ENCODE measurements at regions not wholly inside any gene's neighbourhood (a gene's known extent, or its start where the extent isn't known, plus 50 kb on each side); places are given as distances from the start of the nearest gene placed in this dataset.

- Histone ChIP-seq H3K9me3 (ENCODE audit: control insufficient read depth, insufficient read depth, low read length) (no peaks in the 10 kb centered on the region), H3K4me1 (ENCODE audit: control insufficient read depth, insufficient read depth, low read length) (no peaks in the 10 kb centered on the region), H3K27ac (ENCODE audit: low read length) (no peak overlapping the region), H3K27me3 (ENCODE audit: control insufficient read depth, insufficient read depth, low read length) (no peaks in the 10 kb centered on the region), H3K4me3 (ENCODE audit: low read length) (no peak overlapping the region), H3K36me3 (ENCODE audit: control insufficient read depth, insufficient read depth, low read length) (no peaks in the 10 kb centered on the region)
- Mint-ChIP-seq H3K27ac (no peak overlapping the region), H3K27me3 (ENCODE audit: low read depth in 2 of 2) (peaks cover 0 to 5% of the 10 kb centered on the region in 2 donors), H3K9me3 (peaks cover 0 to 2% of the 10 kb centered on the region in 2 donors), H3K4me1 (no peaks in the 10 kb centered on the region), H3K36me3 (no peaks in the 10 kb centered on the region), H3K4me3 (no peak overlapping the region)
- no peak for TF ChIP-seq CTCF (IDR thresholded peaks at IDR 0.05)
- WGBS (ENCODE audit: insufficient coverage), result 84% methylated on average over 3 of the region's 3 CpGs
- intact Hi-C loops (cut with micrococcal nuclease), result no loop called here
- ATAC-seq, result no peak
- DNase-seq, result no peak
These were observed 303.6 kb downstream of the BARHL2 start for GRCh38 chr1:90413519-90413918.

GRCh38 chr1:90412563-90412962, 304.5 kb downstream of the BARHL2 start:
- Histone ChIP-seq H3K9me3 (ENCODE audit: control insufficient read depth, insufficient read depth, low read length) (no peaks in the 10 kb centered on the region), H3K4me3 (ENCODE audit: low read length) (no peak overlapping the region), H3K4me1 (ENCODE audit: control insufficient read depth, insufficient read depth, low read length) (no peaks in the 10 kb centered on the region), H3K36me3 (ENCODE audit: control insufficient read depth, insufficient read depth, low read length) (no peaks in the 10 kb centered on the region), H3K27ac (ENCODE audit: low read length) (no peak overlapping the region), H3K27me3 (ENCODE audit: control insufficient read depth, insufficient read depth, low read length) (no peaks in the 10 kb centered on the region)
- DNase-seq (no peak), ATAC-seq (no peak)
- intact Hi-C loops (cut with micrococcal nuclease), result no loop called here
- no peaks in the 10 kb centered on the region for H3K36me3 Mint-ChIP-seq
- no peak overlapping the region for H3K27ac Mint-ChIP-seq
- TF ChIP-seq CTCF (IDR thresholded peaks at IDR 0.05), result no peak
- H3K4me3 Mint-ChIP-seq, result no peak overlapping the region
- no CpG with 5 or more reads among the region's 2 CpGs for WGBS (ENCODE audit: insufficient coverage)
- no peaks in the 10 kb centered on the region for H3K4me1 Mint-ChIP-seq
- H3K27me3 Mint-ChIP-seq (ENCODE audit: low read depth in 2 of 2), result peaks cover 0 to 5% of the 10 kb centered on the region in 2 donors
- peaks cover 0 to 2% of the 10 kb centered on the region in 2 donors for H3K9me3 Mint-ChIP-seq

- TF ChIP-seq CTCF (IDR thresholded peaks at IDR 0.05), result no peak
- no peak for ATAC-seq
- Histone ChIP-seq H3K27me3 (ENCODE audit: control insufficient read depth, insufficient read depth, low read length) (no peaks in the 10 kb centered on the region), H3K27ac (ENCODE audit: low read length) (no peak overlapping the region), H3K4me3 (ENCODE audit: low read length) (no peak overlapping the region), H3K36me3 (ENCODE audit: control insufficient read depth, insufficient read depth, low read length) (no peaks in the 10 kb centered on the region), H3K9me3 (ENCODE audit: control insufficient read depth, insufficient read depth, low read length) (no peaks in the 10 kb centered on the region), H3K4me1 (ENCODE audit: control insufficient read depth, insufficient read depth, low read length) (no peaks in the 10 kb centered on the region)
- Mint-ChIP-seq H3K27me3 (ENCODE audit: low read depth in 2 of 2) (peaks cover 3 to 5% of the 10 kb centered on the region in 2 donors), H3K27ac (no peak overlapping the region), H3K4me3 (no peak overlapping the region), H3K36me3 (no peaks in the 10 kb centered on the region), H3K4me1 (no peaks in the 10 kb centered on the region), H3K9me3 (peaks cover 3 to 5% of the 10 kb centered on the region in 2 donors)
- intact Hi-C loops (cut with micrococcal nuclease), result no loop called here
- no peak for DNase-seq
- 96% methylated on average over 3 of the region's 3 CpGs for WGBS (ENCODE audit: insufficient coverage)
These were observed 305.9 kb downstream of the BARHL2 start for GRCh38 chr1:90411185-90411584.

DNA sequence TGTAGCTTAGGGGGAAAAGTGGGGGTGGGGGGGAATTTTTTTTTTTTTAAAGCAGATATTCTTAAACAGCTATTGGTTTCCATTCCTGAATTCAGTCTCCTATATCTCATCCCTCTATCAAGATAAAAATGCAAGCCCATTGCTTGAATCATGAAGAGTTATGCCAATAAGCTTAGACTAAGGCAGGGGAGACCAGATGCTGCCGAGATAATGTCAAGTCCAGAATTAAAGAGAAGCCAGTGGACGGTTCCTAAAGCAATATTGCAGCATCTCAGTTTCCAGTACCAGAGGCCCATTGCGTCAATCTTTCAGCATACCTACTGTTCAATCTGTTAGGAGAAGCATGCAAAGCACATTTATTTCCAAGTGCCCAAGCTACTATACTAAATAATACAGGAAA, 309.4 kb downstream of the BARHL2 start:
- no peaks in the 10 kb centered on the region for H3K4me1 Mint-ChIP-seq
- H3K36me3 ChIP-seq (ENCODE audit: control insufficient read depth, insufficient read depth, low read length), result no peaks in the 10 kb centered on the region
- H3K27ac ChIP-seq (ENCODE audit: low read length), result no peak overlapping the region
- H3K4me1 ChIP-seq (ENCODE audit: control insufficient read depth, insufficient read depth, low read length), result no peaks in the 10 kb centered on the region
- 92% methylated on average over 3 of the region's 3 CpGs for WGBS (ENCODE audit: insufficient coverage)
- peaks cover 3 to 5% of the 10 kb centered on the region in 2 donors for H3K27me3 Mint-ChIP-seq (ENCODE audit: low read depth in 2 of 2)
- H3K36me3 Mint-ChIP-seq, result no peaks in the 10 kb centered on the region
- H3K27me3 ChIP-seq (ENCODE audit: control insufficient read depth, insufficient read depth, low read length), result no peaks in the 10 kb centered on the region
- H3K4me3 Mint-ChIP-seq, result no peak overlapping the region
- intact Hi-C loops (cut with micrococcal nuclease), result no loop called here
- H3K27ac Mint-ChIP-seq, result no peak overlapping the region
- TF ChIP-seq CTCF (IDR thresholded peaks at IDR 0.05), result no peak
- DNase-seq, result no peak
- peaks cover 3% of the 10 kb centered on the region in 2 donors for H3K9me3 Mint-ChIP-seq
- no peaks in the 10 kb centered on the region for H3K9me3 ChIP-seq (ENCODE audit: control insufficient read depth, insufficient read depth, low read length)
- no peak overlapping the region for H3K4me3 ChIP-seq (ENCODE audit: low read length)
- no peak for ATAC-seq

Data from natural killer cell (primary cell).